IMR-90 (cell line): ENCODE measurements at regions not wholly inside any gene's neighbourhood (a gene's known extent, or its start where the extent isn't known, plus 50 kb on each side); places are given as distances from the start of the nearest gene placed in this dataset.

Experiments
- ATAC-seq: fragments of 200-7000 bp; cut with Tn5 transposase; 2 replicates; pipeline ENCODE4 v1.9.1; 2020; ENCODE audit warnings: low read depth, mild to moderate bottlenecking, moderate library complexity
- BruUV-seq: library from RNA; stranded (reverse); fragments of 400-500 nt; replicated peaks from 2 replicates; lab custom pipeline; 2021; lab: Mats Ljungman, UMichigan
- CTCF ChIA-PET: fragments of 300-600 bp; formaldehyde crosslinking; extraction: SDS; loops from one replicate; lab custom pipeline; 2021; ENCODE audit warnings: antibody characterized with exemption; lab: Yijun Ruan, JAX
- POLR2A ChIA-PET: fragments of 300-600 bp; sonication (Branson Sonifier 250); formaldehyde crosslinking; loops from one replicate; lab custom pipeline; 2022; ENCODE audit warnings: antibody characterized with exemption; ENCODE audit not compliant: unreplicated experiment; lab: Charles Lee
- DNase-seq: peaks from one replicate; pipeline ENCODE4 v3.0.0; 2013
- H2AFZ ChIP-seq: replicated peaks from 2 replicates; pipeline ENCODE3; 2013; ENCODE audit warnings: low read length, mild to moderate bottlenecking; ENCODE audit not compliant: poor library complexity
- H2AK5ac ChIP-seq: 2 replicates; pipeline ENCODE4 v1.6.1; 2013; ENCODE audit warnings: low read depth, low read length, inconsistent platforms
- H2AK9ac ChIP-seq: replicated peaks from 2 replicates; pipeline ENCODE3; 2013; ENCODE audit warnings: mild to moderate bottlenecking, low read depth, low read length, moderate library complexity; ENCODE audit not compliant: poor library complexity
- H2BK120ac ChIP-seq: 2 replicates; pipeline ENCODE4 v1.6.1; 2013; ENCODE audit warnings: low read depth, low read length, inconsistent platforms
- H2BK15ac ChIP-seq: 3 replicates; pipeline ENCODE4 v1.6.1; 2013; ENCODE audit warnings: low read depth, low read length, inconsistent platforms
- H2BK20ac ChIP-seq: 2 replicates; pipeline ENCODE4 v1.6.1; 2013; ENCODE audit warnings: low read depth, mild to moderate bottlenecking, inconsistent platforms, low read length, moderate library complexity
- H2BK5ac ChIP-seq: 2 replicates; pipeline ENCODE4 v1.6.1; 2013; ENCODE audit warnings: mild to moderate bottlenecking, low read depth, low read length, inconsistent platforms; ENCODE audit not compliant: poor library complexity, severe bottlenecking
- H3K14ac ChIP-seq: replicated peaks from 2 replicates; pipeline ENCODE4 v1.6.1; 2013; ENCODE audit warnings: low read depth, low read length, inconsistent platforms
- H3K18ac ChIP-seq: 2 replicates; pipeline ENCODE4 v1.6.1; 2013; ENCODE audit warnings: low read depth, low read length, control low read depth
- H3K23ac ChIP-seq: 2 replicates; pipeline ENCODE4 v1.6.1; 2013; ENCODE audit warnings: low read depth, low read length, inconsistent platforms
- H3K27ac ChIP-seq: 2 replicates; pipeline ENCODE4 v1.5.1; 2013; ENCODE audit warnings: mild to moderate bottlenecking, control low read depth, low read length; ENCODE audit not compliant: insufficient read depth
- H3K27me3 ChIP-seq: 2 replicates; pipeline ENCODE4 v1.6.1; 2013; ENCODE audit warnings: low read length; ENCODE audit not compliant: control insufficient read depth, insufficient read depth
- H3K36me3 ChIP-seq: 2 replicates; pipeline ENCODE4 v1.6.1; 2013; ENCODE audit warnings: low read length, mixed read lengths; ENCODE audit not compliant: control insufficient read depth, insufficient read depth
- H3K4ac ChIP-seq: 2 replicates; pipeline ENCODE4 v1.6.1; 2013; ENCODE audit warnings: low read depth, low read length, inconsistent platforms
- H3K4me1 ChIP-seq: 2 replicates; pipeline ENCODE4 v1.6.1; 2013; ENCODE audit warnings: low read length, mixed read lengths; ENCODE audit not compliant: control insufficient read depth, insufficient read depth
- H3K4me2 ChIP-seq: 2 replicates; pipeline ENCODE4 v1.6.1; 2013; ENCODE audit warnings: low read depth, mild to moderate bottlenecking, control low read depth, low read length, moderate library complexity
- H3K4me3 ChIP-seq: 2 replicates; pipeline ENCODE4 v1.5.1; 2013; ENCODE audit warnings: low read depth, mild to moderate bottlenecking, control low read depth, low read length, moderate library complexity; ENCODE audit not compliant: insufficient read depth
- H3K56ac ChIP-seq: 2 replicates; pipeline ENCODE4 v1.6.1; 2013; ENCODE audit warnings: low read length, inconsistent platforms; ENCODE audit not compliant: insufficient read depth; ENCODE audit errors: extremely low read depth
- H3K79me1 ChIP-seq, 2 experiments: 2 replicates each; pipeline ENCODE4 v1.6.1; 2013; ENCODE audit warnings: low read length in 2 of 2, inconsistent platforms in 1 of 2, low read depth in 1 of 2
- H3K9ac ChIP-seq: 2 replicates; pipeline ENCODE4 v1.6.1; 2013; ENCODE audit warnings: low read depth, low read length, control low read depth
- H3K9me1 ChIP-seq: 2 replicates; pipeline ENCODE4 v1.6.1; 2013; ENCODE audit warnings: low read length, inconsistent platforms; ENCODE audit not compliant: insufficient read depth
- H3K9me3 ChIP-seq: 2 replicates; pipeline ENCODE4 v1.6.1; 2013; ENCODE audit warnings: low read length; ENCODE audit not compliant: control insufficient read depth, insufficient read depth
- H4K20me1 ChIP-seq: 2 replicates; pipeline ENCODE4 v1.6.1; 2013; ENCODE audit warnings: low read length, inconsistent platforms; ENCODE audit not compliant: insufficient read depth
- H4K5ac ChIP-seq: 2 replicates; pipeline ENCODE4 v1.6.1; 2013; ENCODE audit warnings: mild to moderate bottlenecking, low read depth, low read length, control low read depth
- H4K8ac ChIP-seq, 2 experiments: 2 replicates each; pipeline ENCODE4 v1.6.1; 2013; ENCODE audit warnings: low read depth in 2 of 2, low read length in 2 of 2, control low read depth in 1 of 2, inconsistent platforms in 1 of 2
- H4K91ac ChIP-seq: 2 replicates; pipeline ENCODE4 v1.6.1; 2013; ENCODE audit warnings: low read depth, low read length, inconsistent platforms; ENCODE audit not compliant: insufficient read depth
- BHLHE40 ChIP-seq: fragments of 150-350 bp; IDR thresholded peaks from 2 replicates; pipeline ENCODE4 v1.6.1; 2016; ENCODE audit warnings: mild to moderate bottlenecking, low read depth, low read length
- CEBPB ChIP-seq: IDR thresholded peaks from 2 replicates; pipeline ENCODE4 v1.6.1; 2012; ENCODE audit warnings: low read depth, low read length, improper control_type of control experiment
- CHD1 ChIP-seq: IDR thresholded peaks from 2 replicates; pipeline ENCODE4 v1.6.1; 2012; ENCODE audit warnings: low read depth, low read length, improper control_type of control experiment
- FOS ChIP-seq: fragments of 150-350 bp; IDR thresholded peaks from 2 replicates; pipeline ENCODE4 v1.6.1; 2016; ENCODE audit warnings: low read depth, low read length
- MAFK ChIP-seq: IDR thresholded peaks from 2 replicates; pipeline ENCODE4 v1.6.1; 2012; ENCODE audit warnings: low read depth, low read length, improper control_type of control experiment
- MXI1 ChIP-seq: IDR thresholded peaks from 2 replicates; pipeline ENCODE4 v1.6.1; 2012; ENCODE audit warnings: low read depth, mild to moderate bottlenecking, low read length, moderate library complexity, borderline replicate concordance
- NFE2L2 ChIP-seq: fragments of 150-350 bp; IDR thresholded peaks from 2 replicates; pipeline ENCODE4 v1.6.1; 2016; ENCODE audit warnings: low read depth, mild to moderate bottlenecking, low read length
- POLR2A ChIP-seq: IDR thresholded peaks from 2 replicates; pipeline ENCODE4 v1.6.1; 2012; ENCODE audit warnings: mild to moderate bottlenecking, low read depth, low read length
- RAD21 ChIP-seq: IDR thresholded peaks from 2 replicates; pipeline ENCODE4 v1.6.1; 2012; ENCODE audit warnings: low read length, improper control_type of control experiment
- RCOR1 ChIP-seq: IDR thresholded peaks from 2 replicates; pipeline ENCODE4 v1.6.1; 2012; ENCODE audit warnings: mild to moderate bottlenecking, low read length, improper control_type of control experiment; ENCODE audit not compliant: insufficient replicate concordance
- RFX5 ChIP-seq: IDR thresholded peaks from 2 replicates; pipeline ENCODE4 v1.8.0; 2012; ENCODE audit warnings: low read depth, mild to moderate bottlenecking, low read length, moderate library complexity
- SMC3 ChIP-seq: fragments of 150-350 bp; IDR thresholded peaks from 2 replicates; pipeline ENCODE4 v1.6.1; 2016; ENCODE audit warnings: low read depth, mild to moderate bottlenecking, antibody characterized with exemption, low read length, moderate library complexity
- dilution Hi-C: fragments of 300-500 bp; cut with HindIII; formaldehyde crosslinking; loops from one replicate; pipeline ENCODE4 v1.14.3; 2018; ENCODE audit warnings: low sequenced_read_pairs; ENCODE audit not compliant: unreplicated experiment
- in situ Hi-C: fragments of 300-500 bp; cut with MboI; formaldehyde crosslinking; loops from 3 replicates; pipeline ENCODE4 v1.14.3; 2019; ENCODE audit warnings: low sequenced_read_pairs, inconsistent platforms, mixed read lengths
- intact Hi-C: fragments of 100-400 bp; cut with micrococcal nuclease; formaldehyde crosslinking; loops from 2 replicates; pipeline ENCODE4 v1.10.0; 2022
- TF ChIP-seq, protein P1 (sequence below): conservative IDR thresholded peaks from 2 replicates; pipeline ENCODE4 v1.5.1; 2012; ENCODE audit warnings: mild to moderate bottlenecking, low read depth, low read length, improper control_type of control experiment
- TF ChIP-seq, protein P2 (sequence below): fragments of 150-350 bp; IDR thresholded peaks from 2 replicates; pipeline ENCODE4 v1.6.1; 2017; ENCODE audit warnings: mild to moderate bottlenecking, antibody characterized with exemption, low read length, low read depth

DNA sequence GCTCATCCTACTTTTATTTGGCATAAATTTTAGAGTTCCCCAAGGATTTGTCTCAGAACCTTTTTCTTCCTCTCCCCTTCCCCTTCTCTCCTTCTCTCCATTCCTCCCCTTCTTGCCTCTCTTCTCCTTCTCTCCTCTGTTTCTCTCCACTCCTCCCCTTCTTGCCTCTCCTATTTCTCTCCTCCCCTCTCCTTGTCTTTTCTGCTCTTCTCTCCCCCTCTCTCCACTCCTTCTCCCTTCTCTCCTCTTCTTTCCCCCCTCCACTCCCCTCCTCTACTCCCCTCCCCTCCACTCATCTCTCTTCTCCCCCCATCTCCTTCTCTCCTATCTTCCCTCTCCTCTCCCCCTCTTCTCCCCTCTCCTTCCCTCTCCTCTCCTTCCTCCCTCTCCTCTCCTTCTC, 142.7 kb downstream of the CCDC71L start:
- Histone ChIP-seq H4K8ac (no peak overlapping the region), H3K4me2 (no peak overlapping the region), H2BK120ac (no peak overlapping the region), H4K20me1 (no peaks in the 10 kb centered on the region), H3K9ac (no peak overlapping the region), H2BK5ac (no peak overlapping the region), H3K4me1 (no peaks in the 10 kb centered on the region), H3K4ac (no peak overlapping the region), H3K14ac (no peak overlapping the region), H2AFZ (no peak overlapping the region), H3K79me1 (no peaks in the 10 kb centered on the region), H3K56ac (no peak overlapping the region), H3K9me3 (no peaks in the 10 kb centered on the region), H2AK5ac (no peak overlapping the region), H2AK9ac (no peak overlapping the region), H2BK15ac (no peak overlapping the region), H3K4me3 (no peak overlapping the region), H3K27ac (no peak overlapping the region), H3K36me3 (no peaks in the 10 kb centered on the region), H2BK20ac (no peak overlapping the region), H4K5ac (no peak overlapping the region), H3K23ac (no peak overlapping the region), H3K18ac (no peak overlapping the region), H4K91ac (no peak overlapping the region), H3K9me1 (no peaks in the 10 kb centered on the region), H3K27me3 (peaks cover 6% of the 10 kb centered on the region; the same call in 1 of the 2 replicates)
- ChIA-PET POLR2A (no interaction called here), CTCF (no interaction called here)
- in situ Hi-C loops, result no loop called here
- ATAC-seq, result no peak
- no peak for TF ChIP-seq MXI1
- no peak for TF ChIP-seq RCOR1
- TF ChIP-seq, protein P1, sequence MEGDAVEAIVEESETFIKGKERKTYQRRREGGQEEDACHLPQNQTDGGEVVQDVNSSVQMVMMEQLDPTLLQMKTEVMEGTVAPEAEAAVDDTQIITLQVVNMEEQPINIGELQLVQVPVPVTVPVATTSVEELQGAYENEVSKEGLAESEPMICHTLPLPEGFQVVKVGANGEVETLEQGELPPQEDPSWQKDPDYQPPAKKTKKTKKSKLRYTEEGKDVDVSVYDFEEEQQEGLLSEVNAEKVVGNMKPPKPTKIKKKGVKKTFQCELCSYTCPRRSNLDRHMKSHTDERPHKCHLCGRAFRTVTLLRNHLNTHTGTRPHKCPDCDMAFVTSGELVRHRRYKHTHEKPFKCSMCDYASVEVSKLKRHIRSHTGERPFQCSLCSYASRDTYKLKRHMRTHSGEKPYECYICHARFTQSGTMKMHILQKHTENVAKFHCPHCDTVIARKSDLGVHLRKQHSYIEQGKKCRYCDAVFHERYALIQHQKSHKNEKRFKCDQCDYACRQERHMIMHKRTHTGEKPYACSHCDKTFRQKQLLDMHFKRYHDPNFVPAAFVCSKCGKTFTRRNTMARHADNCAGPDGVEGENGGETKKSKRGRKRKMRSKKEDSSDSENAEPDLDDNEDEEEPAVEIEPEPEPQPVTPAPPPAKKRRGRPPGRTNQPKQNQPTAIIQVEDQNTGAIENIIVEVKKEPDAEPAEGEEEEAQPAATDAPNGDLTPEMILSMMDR, result no peak
- no peak for TF ChIP-seq RFX5
- no peak for TF ChIP-seq MAFK
- no peak for TF ChIP-seq BHLHE40
- TF ChIP-seq CHD1, result no peak
- no peak for TF ChIP-seq RAD21
- no peak for TF ChIP-seq NFE2L2
- TF ChIP-seq CEBPB, result no peak
- TF ChIP-seq, protein P2, sequence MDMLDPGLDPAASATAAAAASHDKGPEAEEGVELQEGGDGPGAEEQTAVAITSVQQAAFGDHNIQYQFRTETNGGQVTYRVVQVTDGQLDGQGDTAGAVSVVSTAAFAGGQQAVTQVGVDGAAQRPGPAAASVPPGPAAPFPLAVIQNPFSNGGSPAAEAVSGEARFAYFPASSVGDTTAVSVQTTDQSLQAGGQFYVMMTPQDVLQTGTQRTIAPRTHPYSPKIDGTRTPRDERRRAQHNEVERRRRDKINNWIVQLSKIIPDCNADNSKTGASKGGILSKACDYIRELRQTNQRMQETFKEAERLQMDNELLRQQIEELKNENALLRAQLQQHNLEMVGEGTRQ, result no peak
- TF ChIP-seq FOS, result no peak
- no peak for TF ChIP-seq SMC3
- TF ChIP-seq POLR2A, result no peak
- dilution Hi-C loops, result no loop called here
- intact Hi-C loops, result no loop called here
- no peak for DNase-seq
- BruUV-seq, result no TSS peak
